Putamen (tissue), 1 donor: ENCODE measurements at regions not wholly inside any gene's neighbourhood (a gene's known extent, or its start where the extent isn't known, plus 50 kb on each side); places are given as distances from the start of the nearest gene placed in this dataset.
"Not testable (repeated sequence)": the region's sequence is repeated elsewhere in the genome, so short reads cannot be mapped to it uniquely, and the experiment has no call there.

Source experiments
- DNase-seq: peaks from one replicate; pipeline ENCODE4 v3.0.0-alpha.2; 2016; ENCODE audit warnings: low spot score

DNA sequence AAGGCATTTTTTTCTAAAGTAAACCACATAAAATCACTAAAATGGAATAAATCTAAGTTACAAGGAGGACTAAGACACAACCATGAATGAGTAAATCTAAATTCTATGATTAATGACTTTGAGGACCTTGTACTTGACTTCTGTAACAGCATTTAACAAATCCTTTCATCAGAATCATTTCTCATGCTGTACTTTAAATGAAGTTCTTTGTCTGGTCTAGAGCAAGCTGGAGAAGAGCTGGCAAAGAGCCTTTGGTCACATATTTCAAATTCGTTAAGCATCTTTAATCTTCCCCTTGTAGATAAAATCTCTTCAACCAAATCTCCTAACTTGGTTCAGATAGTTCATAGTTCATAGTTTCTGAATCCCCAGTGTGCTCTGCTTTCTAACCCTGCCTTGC is 405.4 kb downstream of the PTPRC start:
- DNase-seq, result no peak

DNA sequence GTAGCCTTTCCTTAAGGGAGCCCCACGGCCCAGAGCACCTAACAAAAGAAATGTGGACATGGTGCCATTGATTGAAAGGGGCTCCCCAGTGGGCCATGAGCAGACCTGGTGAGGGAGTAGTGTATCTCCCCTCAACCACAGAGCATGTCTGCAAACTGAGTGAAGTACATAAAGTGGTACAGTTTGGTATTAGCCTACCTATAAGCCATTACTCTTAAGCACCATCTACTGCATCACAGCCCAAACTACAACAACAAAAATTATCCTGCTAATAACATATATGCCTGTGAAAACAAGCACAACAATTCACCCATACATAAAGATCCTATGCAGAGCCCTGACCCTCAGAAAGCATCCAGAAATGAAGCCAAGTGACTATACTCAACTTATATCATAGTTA is 407.8 kb downstream of the PTPRC start:
- DNase-seq, result no peak

DNA sequence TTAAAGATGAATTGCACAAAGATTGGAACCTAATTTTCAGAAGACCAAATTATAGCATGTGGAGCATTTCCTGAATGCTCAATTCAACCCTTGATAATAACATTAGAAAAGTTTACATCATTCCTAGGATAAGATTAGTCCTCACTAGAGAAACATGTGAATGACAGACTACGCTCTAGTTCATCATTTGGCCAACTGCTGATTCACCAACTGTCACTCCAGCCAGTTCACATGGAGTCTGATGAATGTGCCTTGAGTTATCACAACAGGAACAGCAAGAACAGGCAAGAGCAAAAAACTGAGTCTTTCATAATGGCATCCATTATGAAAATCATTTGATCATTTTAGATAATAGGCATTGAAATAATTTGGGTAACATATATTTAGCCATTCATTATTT is 415.9 kb downstream of the PTPRC start:
- DNase-seq, result no peak

GRCh38 chr1:199057322-199057721 is 418.5 kb downstream of the PTPRC start:
- DNase-seq, result no peak

DNA sequence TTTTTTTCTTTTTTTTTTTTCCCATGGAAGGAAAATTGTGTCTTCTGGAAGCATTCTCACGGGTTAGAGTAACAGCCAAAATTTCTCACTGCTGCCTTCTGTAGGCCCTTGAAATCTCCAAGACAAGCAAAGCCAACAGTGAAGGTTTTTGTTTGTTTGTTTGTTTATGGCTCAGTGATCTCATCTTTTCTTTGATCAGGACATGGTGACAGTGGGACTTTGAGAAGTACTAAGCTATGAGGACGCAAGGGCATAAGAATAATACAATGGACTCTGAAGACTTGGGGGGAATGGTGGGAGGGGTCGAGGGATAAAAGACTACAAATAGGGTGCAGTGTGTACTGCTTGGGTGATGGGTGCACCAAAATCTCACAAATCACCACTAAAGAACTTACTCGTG is 419.4 kb downstream of the PTPRC start:
- no peak for DNase-seq

DNA sequence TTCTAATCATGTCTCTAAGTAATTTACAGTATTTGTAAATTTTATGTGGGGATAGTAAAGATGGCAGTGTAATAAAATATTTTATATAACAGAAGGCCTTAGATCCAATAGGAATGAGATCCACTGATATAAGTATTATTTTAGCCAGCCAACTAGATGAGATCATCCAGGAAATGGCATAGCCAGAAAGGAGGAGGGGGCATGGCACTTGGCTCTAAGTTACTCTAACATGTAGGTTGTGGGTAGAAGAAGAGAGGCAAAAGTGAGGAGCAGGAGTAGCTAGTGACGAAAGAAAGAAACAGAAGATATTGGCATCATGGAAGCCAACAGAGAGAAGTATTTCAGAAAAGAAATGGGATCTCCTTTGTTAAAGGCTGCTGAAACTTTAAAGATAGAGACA is 426.1 kb downstream of the PTPRC start:
- no peak for DNase-seq

- no peak for DNase-seq
Measured at GRCh38 chr1:199067483-199067882, 428.6 kb downstream of the PTPRC start.

DNA sequence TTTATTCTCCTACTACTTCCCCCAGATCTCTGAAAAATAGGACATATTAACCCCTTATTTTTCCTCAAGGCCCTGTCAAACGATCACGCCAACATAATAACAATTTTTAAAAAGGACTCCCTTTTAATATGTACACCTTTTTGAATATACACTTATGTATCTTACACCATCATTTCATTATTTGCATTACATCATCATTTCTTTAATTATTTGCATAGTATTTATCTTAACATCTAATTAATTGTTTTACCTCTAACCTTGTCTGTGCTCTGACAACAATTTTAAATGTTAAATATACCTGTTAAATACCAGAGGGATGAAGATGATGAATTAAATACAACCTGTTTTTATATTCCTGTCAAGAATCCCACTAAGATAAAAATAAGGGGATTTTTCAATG is 432.2 kb downstream of the PTPRC start:
- DNase-seq, result no peak

- no peak for DNase-seq
Measured at GRCh38 chr1:199073166-199073565, 434.3 kb downstream of the PTPRC start.

- DNase-seq, result no peak
Measured at GRCh38 chr1:199075792-199076191, 437.0 kb downstream of the PTPRC start.

DNA sequence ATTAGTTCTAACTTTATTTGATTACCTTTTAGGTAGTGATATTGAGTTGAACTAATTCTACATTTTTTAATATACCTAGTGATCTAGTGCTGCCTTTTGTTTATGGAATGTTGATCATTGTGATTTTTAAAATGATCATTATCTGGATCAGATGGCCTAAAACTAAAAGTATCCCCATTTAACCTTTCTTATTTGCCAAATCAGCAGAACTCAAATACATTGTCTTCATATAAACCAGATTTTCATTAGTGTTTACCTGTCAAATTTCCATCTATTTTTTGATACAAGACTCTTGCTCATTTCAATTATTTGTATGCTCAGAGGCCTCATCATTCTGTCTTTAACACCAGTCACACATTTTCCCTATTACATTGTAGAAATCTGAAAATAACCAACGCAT is 441.2 kb downstream of the PTPRC start:
- no peak for DNase-seq

GRCh38 chr1:199081739-199082138 is 442.9 kb downstream of the PTPRC start:
- no peak for DNase-seq

GRCh38 chr1:199082778-199083389 is 444.0 kb downstream of the PTPRC start:
- peak; percentile 62 for DNase-seq

GRCh38 chr1:199083680-199084079 is 444.8 kb downstream of the PTPRC start:
- DNase-seq, result peak; percentile 91

- DNase-seq, result no peak
Measured at GRCh38 chr1:199084293-199084692, 445.5 kb downstream of the PTPRC start.

DNA sequence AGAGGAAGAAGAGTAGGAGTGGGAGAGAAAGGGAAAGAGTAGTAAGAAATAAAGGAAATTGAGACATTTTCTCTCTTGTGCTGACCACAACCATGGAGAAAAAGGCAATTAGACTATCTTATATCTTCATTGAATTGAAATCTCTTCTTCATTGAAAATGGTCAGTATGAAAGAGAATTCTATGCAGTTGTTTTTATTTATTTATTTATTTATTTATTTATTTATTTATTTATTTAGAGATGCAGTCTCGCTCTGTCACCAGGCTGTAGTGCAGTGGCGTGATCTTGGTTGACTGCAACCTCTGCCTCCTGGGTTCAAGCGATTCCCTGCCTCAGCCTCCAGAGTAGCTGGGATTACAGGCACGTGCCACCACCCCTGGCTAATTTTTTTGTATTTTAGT is 447.1 kb downstream of the PTPRC start:
- DNase-seq, result no peak

DNA sequence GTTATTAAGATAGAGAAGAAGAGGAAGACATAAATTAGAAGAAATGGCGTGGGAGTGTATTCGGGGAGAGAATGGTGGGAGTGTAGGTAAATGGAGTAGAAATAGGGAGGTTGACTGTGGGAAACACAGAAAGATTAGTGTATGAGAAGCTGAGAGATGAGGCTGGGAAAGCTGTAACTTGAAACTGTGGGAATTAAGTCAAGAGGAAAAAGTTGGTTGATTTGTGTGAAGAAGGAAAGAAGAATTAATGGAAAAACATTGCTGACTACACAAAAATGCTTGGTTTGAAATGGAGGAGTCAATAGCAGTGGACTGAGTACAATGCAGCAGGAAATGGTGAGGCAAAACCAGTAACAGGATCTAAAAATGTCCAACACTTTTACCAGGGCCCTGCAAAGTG is 448.3 kb downstream of the PTPRC start:
- DNase-seq, result no peak

DNA sequence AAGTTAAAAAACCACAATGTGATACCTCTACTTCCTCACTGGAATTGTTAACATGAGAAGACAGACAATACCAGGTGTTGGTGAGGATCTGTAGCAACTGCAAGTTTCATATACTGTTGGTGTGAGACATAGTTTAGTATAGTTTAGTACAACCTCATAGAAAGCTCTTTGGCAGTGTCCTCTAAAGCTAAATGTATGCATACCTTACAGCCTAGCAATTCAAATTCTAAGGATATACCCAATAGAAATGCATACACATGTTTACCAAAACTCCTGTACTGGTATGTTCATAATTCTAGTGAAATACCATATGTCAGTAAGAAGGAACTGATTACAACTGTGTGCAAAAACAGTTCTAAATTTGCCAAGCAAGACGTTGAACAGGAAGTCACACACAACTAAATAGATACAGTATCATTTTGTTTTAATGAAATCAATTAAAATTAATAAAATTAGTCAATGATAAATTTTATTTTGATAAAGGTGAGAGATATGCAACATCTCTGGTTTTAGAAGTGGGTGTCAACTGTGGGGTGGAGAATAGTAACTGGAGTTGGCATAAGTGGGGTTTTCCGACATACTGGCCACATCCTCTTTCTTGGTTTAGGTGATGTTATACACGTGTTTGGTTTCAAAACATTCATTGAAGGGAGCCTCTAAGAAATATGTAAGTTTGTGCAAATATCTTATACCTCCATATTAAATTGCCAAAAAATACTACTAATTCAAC is 450.7 kb downstream of the PTPRC start:
- DNase-seq, result no peak

DNA sequence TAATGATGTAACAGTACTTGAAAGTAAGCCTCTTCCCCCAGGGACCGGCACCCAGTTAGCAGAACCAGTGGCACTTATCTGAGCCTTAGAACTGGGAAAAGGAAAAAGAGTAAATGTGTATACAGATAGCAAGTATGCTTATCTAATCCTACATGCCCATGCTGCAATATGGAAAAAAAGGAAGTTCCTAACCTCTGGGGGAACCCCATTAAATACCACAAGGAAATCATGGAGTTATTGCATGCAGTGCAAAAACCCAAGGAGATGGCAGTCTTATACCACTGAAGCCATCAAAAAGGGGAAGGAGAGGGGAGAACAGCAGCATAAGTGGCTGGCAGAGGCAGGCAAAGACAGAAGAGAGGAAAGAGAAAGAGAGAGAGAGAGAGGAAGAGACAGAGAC is 456.8 kb downstream of the PTPRC start:
- not testable (repeated sequence) for DNase-seq

GRCh38 chr1:199096591-199096990 is 457.8 kb downstream of the PTPRC start:
- no peak for DNase-seq

- no peak for DNase-seq
Measured at GRCh38 chr1:199098468-199098867, 459.6 kb downstream of the PTPRC start.

GRCh38 chr1:199101139-199101538 is 462.3 kb downstream of the PTPRC start:
- DNase-seq, result no peak

- no peak for DNase-seq
Measured at GRCh38 chr1:199101635-199102034, 462.8 kb downstream of the PTPRC start.

DNA sequence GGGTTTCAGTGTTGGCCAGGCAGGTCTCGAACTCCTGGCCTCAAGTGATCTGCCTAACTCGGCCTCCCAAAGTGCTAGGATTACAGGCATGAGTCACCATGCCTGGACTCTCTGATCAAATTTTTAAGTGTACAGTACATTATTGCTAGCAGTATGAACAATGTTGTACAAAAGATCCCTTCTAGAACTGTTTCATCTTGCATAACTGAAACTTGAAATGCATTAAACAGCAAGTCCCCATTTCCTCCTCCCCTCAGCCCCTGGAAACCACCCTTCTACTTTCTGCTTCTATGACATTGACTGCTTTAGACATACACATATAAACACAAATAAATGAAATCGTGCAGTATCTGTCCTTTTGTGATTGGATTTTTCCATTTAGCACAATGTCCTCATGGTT is 463.4 kb downstream of the PTPRC start:
- no peak for DNase-seq
